ENCODE measurements at regions not wholly inside any gene's neighbourhood (a gene's known extent, or its start where the extent isn't known, plus 50 kb on each side); places are given as distances from the start of the nearest gene placed in this dataset.

DNA sequence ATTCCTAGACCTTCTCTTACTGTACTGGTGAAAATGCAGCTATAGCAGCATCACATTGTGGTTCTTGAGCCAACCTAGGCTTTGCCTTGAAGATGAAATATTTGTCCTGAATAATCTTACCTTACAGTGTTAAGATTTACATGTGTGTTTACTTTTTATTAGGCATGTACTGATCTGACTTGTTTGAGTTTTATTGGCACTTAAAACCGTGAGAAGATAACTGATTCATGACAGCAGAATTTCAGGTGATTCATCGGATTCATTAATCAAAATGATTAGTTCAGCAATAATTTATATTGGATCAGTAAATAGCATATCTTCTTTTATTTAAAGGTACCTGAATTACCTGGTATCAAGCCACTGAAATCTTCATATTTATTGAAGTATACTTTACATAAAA is 296.3 kb downstream of the KLF5 start:
- Histone ChIP-seq H3K4me2 (ENCODE audit: low read length) (no peak overlapping the region), H4K20me1 (ENCODE audit: insufficient read depth) (no peaks in the 10 kb centered on the region), H3F3A (ENCODE audit: insufficient read depth, low read length, poor library complexity, severe bottlenecking) (no peaks in the 10 kb centered on the region), H3K79me2 (replicated peaks; ENCODE audit: insufficient read depth, low read length) (no peaks in the 10 kb centered on the region), H3K9me3 (ENCODE audit: low read length) (no peaks in the 10 kb centered on the region), H3K36me3 (ENCODE audit: insufficient read depth, low read length) (no peaks in the 10 kb centered on the region), H2AFZ (ENCODE audit: low read depth, low read length) (no peak overlapping the region), H3K27ac (ENCODE audit: low read length) (no peak overlapping the region), H3K9me2 (ENCODE audit: insufficient read depth, low read length) (no peaks in the 10 kb centered on the region), H3K9ac (ENCODE audit: low read length) (no peak overlapping the region), H3K27me3 (ENCODE audit: insufficient read depth, low read depth, low read length) (no peaks in the 10 kb centered on the region), H3K4me3 (ENCODE audit: low read length) (no peak overlapping the region)
- TF ChIP-seq, protein P1, sequence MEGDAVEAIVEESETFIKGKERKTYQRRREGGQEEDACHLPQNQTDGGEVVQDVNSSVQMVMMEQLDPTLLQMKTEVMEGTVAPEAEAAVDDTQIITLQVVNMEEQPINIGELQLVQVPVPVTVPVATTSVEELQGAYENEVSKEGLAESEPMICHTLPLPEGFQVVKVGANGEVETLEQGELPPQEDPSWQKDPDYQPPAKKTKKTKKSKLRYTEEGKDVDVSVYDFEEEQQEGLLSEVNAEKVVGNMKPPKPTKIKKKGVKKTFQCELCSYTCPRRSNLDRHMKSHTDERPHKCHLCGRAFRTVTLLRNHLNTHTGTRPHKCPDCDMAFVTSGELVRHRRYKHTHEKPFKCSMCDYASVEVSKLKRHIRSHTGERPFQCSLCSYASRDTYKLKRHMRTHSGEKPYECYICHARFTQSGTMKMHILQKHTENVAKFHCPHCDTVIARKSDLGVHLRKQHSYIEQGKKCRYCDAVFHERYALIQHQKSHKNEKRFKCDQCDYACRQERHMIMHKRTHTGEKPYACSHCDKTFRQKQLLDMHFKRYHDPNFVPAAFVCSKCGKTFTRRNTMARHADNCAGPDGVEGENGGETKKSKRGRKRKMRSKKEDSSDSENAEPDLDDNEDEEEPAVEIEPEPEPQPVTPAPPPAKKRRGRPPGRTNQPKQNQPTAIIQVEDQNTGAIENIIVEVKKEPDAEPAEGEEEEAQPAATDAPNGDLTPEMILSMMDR (IDR thresholded peaks at IDR 0.05; ENCODE audit: poor library complexity, severe bottlenecking): no peak
- TF ChIP-seq RAD21 (conservative IDR thresholded peaks at IDR 0.05) (no peak), TAF1 (IDR thresholded peaks at IDR 0.05; ENCODE audit: low read depth) (no peak), POLR2AphosphoS5 (IDR thresholded peaks at IDR 0.05) (no peak), EP300 (conservative IDR thresholded peaks at IDR 0.05; ENCODE audit: poor library complexity, severe bottlenecking) (no peak), EZH2 (IDR thresholded peaks at IDR 0.05; ENCODE audit: borderline replicate concordance, insufficient read depth, low read length, poor library complexity, severe bottlenecking) (no peak)

DNA sequence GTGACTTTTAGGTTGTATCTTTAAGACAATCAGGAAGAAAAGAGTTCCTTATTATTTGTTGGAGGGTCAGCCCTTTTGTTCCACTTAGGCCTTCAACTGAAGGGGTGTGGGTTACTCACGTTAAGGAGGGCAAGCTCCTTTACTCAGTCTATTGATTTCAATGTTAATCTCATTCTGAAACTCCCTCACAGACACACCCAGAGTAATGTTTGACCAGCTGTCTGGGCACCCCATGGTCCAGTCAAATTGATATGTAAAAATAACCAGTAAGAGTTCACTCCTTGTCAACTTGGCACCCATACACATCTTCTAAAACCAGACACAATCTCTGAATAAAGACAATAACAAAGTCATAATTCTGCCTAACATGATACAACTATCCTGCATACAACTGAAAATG is 292.9 kb downstream of the KLF5 start:
- H3K4me2 ChIP-seq (ENCODE audit: low read length): no peak overlapping the region
- no peaks in the 10 kb centered on the region for H3K27me3 ChIP-seq (ENCODE audit: insufficient read depth, low read depth, low read length)
- H3K9me2 ChIP-seq (ENCODE audit: insufficient read depth, low read length): no peaks in the 10 kb centered on the region
- no peaks in the 10 kb centered on the region for H3K36me3 ChIP-seq (ENCODE audit: insufficient read depth, low read length)
- no peaks in the 10 kb centered on the region for H3K9me3 ChIP-seq (ENCODE audit: low read length)
- no peaks in the 10 kb centered on the region for H3K79me2 ChIP-seq (replicated peaks; ENCODE audit: insufficient read depth, low read length)
- no peak overlapping the region for H2AFZ ChIP-seq (ENCODE audit: low read depth, low read length)
- TF ChIP-seq, protein P1 (IDR thresholded peaks at IDR 0.05; ENCODE audit: poor library complexity, severe bottlenecking): no peak
- TF ChIP-seq EZH2 (IDR thresholded peaks at IDR 0.05; ENCODE audit: borderline replicate concordance, insufficient read depth, low read length, poor library complexity, severe bottlenecking): no peak
- TF ChIP-seq POLR2AphosphoS5 (IDR thresholded peaks at IDR 0.05): no peak
- TF ChIP-seq TAF1 (IDR thresholded peaks at IDR 0.05; ENCODE audit: low read depth): no peak
- TF ChIP-seq EP300 (conservative IDR thresholded peaks at IDR 0.05; ENCODE audit: poor library complexity, severe bottlenecking): no peak
- TF ChIP-seq, protein P2, sequence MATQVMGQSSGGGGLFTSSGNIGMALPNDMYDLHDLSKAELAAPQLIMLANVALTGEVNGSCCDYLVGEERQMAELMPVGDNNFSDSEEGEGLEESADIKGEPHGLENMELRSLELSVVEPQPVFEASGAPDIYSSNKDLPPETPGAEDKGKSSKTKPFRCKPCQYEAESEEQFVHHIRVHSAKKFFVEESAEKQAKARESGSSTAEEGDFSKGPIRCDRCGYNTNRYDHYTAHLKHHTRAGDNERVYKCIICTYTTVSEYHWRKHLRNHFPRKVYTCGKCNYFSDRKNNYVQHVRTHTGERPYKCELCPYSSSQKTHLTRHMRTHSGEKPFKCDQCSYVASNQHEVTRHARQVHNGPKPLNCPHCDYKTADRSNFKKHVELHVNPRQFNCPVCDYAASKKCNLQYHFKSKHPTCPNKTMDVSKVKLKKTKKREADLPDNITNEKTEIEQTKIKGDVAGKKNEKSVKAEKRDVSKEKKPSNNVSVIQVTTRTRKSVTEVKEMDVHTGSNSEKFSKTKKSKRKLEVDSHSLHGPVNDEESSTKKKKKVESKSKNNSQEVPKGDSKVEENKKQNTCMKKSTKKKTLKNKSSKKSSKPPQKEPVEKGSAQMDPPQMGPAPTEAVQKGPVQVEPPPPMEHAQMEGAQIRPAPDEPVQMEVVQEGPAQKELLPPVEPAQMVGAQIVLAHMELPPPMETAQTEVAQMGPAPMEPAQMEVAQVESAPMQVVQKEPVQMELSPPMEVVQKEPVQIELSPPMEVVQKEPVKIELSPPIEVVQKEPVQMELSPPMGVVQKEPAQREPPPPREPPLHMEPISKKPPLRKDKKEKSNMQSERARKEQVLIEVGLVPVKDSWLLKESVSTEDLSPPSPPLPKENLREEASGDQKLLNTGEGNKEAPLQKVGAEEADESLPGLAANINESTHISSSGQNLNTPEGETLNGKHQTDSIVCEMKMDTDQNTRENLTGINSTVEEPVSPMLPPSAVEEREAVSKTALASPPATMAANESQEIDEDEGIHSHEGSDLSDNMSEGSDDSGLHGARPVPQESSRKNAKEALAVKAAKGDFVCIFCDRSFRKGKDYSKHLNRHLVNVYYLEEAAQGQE (IDR thresholded peaks at IDR 0.05; ENCODE audit: borderline replicate concordance): no peak
- no peak for TF ChIP-seq RAD21 (conservative IDR thresholded peaks at IDR 0.05)
- TF ChIP-seq SMC3 (conservative IDR thresholded peaks at IDR 0.05; ENCODE audit: poor library complexity): no peak
- TF ChIP-seq MXI1 (conservative IDR thresholded peaks at IDR 0.05; ENCODE audit: poor library complexity, severe bottlenecking): no peak
- H3K27ac ChIP-seq (ENCODE audit: low read length): no peak overlapping the region
- no peak overlapping the region for H3K9ac ChIP-seq (ENCODE audit: low read length)
- no peaks in the 10 kb centered on the region for H3F3A ChIP-seq (ENCODE audit: insufficient read depth, low read length, poor library complexity, severe bottlenecking)
- H4K20me1 ChIP-seq (ENCODE audit: insufficient read depth): no peaks in the 10 kb centered on the region
- no peak overlapping the region for H3K4me3 ChIP-seq (ENCODE audit: low read length)

Measured in neural cell (in vitro differentiated cells).